Astrocyte (in vitro differentiated cells and primary cell): ENCODE measurements at regions not wholly inside any gene's neighbourhood (a gene's known extent, or its start where the extent isn't known, plus 50 kb on each side); places are given as distances from the start of the nearest gene placed in this dataset.

Experiments
- EZH2 ChIP-seq: IDR thresholded peaks from 2 replicates; pipeline ENCODE4 v1.6.1; 2012; ENCODE audit warnings: mild to moderate bottlenecking, low read length, inconsistent platforms; ENCODE audit not compliant: insufficient read depth
- TF ChIP-seq, protein P1 (sequence below): IDR thresholded peaks from 2 replicates; pipeline ENCODE4 v1.5.1; 2011; ENCODE audit warnings: low read depth, mild to moderate bottlenecking, inconsistent platforms, low read length, moderate library complexity; ENCODE audit not compliant: insufficient read depth

DNA sequence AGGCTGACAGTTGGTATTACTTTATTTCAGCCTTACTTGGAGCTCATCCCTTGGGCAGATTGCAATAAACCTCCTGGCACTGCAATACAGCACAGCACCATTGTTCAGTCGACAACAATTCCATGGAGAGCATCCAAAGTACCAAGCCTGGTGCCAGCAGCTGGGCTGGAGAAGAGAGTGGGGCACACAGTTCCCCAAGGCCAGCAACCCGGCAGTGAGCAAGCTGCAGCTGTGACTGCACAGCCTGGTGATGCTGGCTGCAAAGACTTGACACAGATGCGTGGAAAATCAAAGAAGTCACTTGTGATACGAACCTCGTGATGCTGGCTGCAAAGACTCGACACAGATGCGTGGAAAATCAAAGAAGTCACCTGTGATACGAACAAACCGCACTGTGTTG lies 125.4 kb downstream of the ATPSCKMT start:
- TF ChIP-seq, protein P1, sequence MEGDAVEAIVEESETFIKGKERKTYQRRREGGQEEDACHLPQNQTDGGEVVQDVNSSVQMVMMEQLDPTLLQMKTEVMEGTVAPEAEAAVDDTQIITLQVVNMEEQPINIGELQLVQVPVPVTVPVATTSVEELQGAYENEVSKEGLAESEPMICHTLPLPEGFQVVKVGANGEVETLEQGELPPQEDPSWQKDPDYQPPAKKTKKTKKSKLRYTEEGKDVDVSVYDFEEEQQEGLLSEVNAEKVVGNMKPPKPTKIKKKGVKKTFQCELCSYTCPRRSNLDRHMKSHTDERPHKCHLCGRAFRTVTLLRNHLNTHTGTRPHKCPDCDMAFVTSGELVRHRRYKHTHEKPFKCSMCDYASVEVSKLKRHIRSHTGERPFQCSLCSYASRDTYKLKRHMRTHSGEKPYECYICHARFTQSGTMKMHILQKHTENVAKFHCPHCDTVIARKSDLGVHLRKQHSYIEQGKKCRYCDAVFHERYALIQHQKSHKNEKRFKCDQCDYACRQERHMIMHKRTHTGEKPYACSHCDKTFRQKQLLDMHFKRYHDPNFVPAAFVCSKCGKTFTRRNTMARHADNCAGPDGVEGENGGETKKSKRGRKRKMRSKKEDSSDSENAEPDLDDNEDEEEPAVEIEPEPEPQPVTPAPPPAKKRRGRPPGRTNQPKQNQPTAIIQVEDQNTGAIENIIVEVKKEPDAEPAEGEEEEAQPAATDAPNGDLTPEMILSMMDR: no peak
- TF ChIP-seq EZH2: no peak
